NCI-H1694 (cell line): ENCODE measurements at regions not wholly inside any gene's neighbourhood (a gene's known extent, or its start where the extent isn't known, plus 50 kb on each side); places are given as distances from the start of the nearest gene placed in this dataset.

Experiments used
- DNase-seq: peaks from one replicate; lab custom pipeline; 2025; lab: John Stamatoyannopoulos, UW

- no peak for DNase-seq
Observed at GRCh38 chr1:216921866-216922265, 198.6 kb upstream of the ESRRG start.

- DNase-seq: no peak
Observed at GRCh38 chr1:216919060-216919970, 196.1 kb upstream of the ESRRG start.

- DNase-seq: no peak
Observed at GRCh38 chr1:216916890-216917438, 193.7 kb upstream of the ESRRG start.

DNA sequence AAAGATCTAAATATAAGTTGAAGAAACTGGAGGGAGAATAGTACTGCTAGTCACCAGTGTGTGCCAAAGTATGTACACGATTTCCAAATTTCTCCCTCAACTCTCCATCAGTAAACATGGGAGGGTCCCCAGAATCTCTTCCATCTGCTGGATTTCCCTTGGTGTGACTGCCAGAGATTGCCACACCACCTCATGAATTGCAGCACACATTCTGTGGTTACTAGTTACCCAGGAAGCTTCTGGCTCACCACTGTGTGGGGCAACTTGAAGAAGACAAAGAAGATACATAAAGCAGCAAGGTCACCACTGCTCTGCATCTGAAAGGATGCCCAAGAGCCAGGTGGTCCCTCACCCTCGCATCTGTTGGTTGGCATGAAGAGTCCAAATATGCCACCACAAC lies 191.7 kb upstream of the ESRRG start:
- no peak for DNase-seq

- DNase-seq: no peak
Observed at GRCh38 chr1:216913976-216914375, 190.7 kb upstream of the ESRRG start.

- DNase-seq: no peak
Observed at GRCh38 chr1:216910081-216910840, 187.0 kb upstream of the ESRRG start.

- no peak for DNase-seq
Observed at GRCh38 chr1:216908126-216908525, 184.9 kb upstream of the ESRRG start.

DNA sequence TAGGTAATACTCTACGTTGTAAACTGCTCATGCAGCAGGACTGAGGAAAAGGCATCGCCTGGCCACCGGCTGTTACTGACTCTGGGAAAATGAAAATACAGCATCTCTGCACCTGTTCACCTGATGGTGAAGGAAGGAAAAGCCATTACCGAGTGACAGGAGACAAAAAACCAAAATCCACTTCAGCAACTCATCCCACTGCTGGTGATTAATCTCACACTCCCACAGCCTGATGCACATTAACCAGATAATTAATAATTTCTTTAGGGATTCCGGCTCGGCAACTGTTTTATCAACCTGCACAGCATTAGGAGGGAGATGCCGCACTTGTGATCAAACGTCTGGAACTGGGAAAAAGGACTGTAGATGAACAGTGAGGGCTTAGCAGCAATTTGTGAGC lies 183.9 kb upstream of the ESRRG start:
- no peak for DNase-seq

GRCh38 chr1:216905781-216906180 lies 182.6 kb upstream of the ESRRG start:
- DNase-seq: no peak

- DNase-seq: no peak
Observed at GRCh38 chr1:216905137-216905536, 181.9 kb upstream of the ESRRG start.

DNA sequence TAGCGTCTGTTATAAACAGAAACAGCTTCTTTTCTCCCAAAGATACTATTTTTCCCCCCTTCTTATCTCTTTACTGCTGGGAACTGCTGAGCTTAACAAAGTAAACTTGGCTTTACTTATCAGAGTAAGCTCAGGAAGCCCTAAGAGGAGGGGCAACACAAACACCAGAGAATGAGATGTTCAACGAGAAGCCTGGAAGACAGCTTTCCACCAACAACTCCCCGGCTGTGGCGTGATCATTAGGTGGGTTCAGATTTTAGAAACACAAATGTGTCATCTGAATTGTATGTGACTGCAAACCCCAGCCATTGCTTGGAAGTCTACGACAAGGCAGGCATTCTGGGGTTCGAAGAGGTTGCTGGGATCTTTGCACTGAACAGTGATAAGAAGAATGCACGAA lies 181.2 kb upstream of the ESRRG start:
- DNase-seq: no peak

- DNase-seq: peak; percentile 56
Observed at GRCh38 chr1:216903382-216903740, 180.1 kb upstream of the ESRRG start.

GRCh38 chr1:216902669-216903381 lies 179.6 kb upstream of the ESRRG start:
- DNase-seq: peak; percentile 7

DNA sequence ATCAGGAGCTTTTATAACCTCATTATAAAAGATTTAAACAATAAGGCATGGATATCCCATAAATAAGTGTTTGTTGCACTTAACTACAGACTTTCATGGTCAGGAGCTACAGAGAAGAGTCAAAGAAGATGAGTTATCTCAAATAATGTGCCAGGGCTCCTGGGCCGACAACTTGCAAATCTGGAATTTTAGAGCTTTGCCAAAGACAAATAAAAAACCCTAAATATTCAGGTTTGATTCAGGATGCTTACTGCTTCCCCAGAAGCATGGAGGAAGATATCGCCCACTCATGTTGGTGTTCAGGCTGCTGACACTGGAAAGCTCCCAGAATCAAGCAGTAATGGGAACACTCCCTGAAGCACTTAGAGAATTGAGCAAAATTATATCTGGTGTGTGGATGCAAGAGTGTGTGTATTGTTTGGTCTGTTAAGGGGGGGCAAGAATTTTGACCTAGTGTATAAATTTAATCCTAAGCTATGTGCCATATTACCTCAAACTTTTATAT lies 176.9 kb upstream of the ESRRG start:
- DNase-seq: no peak

DNA sequence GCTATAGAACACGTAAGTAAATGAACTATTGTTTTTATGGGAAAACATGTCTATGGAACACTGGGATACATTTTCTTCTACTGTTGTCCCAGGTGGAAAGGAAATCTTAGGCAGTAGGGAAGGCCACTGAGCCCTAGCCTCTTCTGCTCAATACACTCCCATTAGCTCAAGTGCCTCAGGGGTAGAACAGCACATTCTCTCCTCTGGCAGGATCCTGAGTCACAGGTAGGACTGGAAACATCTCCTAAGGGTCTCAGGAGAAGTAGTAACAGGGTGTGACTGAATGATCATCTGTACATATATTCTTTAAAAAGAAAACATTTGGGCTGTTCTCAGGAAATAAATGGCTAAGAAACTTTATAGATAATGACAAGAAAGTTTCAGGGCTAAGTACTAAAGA lies 175.6 kb upstream of the ESRRG start:
- DNase-seq: no peak

DNA sequence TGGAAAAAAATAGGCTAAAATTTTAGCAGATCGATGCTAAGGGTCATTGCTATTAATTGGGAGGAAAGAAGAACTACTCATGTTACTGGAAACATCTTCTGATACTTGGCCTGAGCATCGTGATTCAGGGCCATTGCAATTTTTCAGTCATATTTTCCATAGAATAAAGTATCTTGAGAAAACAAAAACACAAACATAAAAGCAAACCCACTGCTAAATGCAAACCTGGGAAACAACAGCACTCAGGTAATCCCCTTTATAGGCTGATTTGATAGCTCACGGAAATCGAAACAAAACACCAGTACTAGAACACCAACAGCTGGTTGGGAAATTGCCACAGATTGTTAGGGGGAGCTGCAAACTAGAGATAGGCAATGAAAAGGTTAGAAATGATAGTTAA lies 172.9 kb upstream of the ESRRG start:
- no peak for DNase-seq

GRCh38 chr1:216894494-216894893 lies 171.3 kb upstream of the ESRRG start:
- no peak for DNase-seq

DNA sequence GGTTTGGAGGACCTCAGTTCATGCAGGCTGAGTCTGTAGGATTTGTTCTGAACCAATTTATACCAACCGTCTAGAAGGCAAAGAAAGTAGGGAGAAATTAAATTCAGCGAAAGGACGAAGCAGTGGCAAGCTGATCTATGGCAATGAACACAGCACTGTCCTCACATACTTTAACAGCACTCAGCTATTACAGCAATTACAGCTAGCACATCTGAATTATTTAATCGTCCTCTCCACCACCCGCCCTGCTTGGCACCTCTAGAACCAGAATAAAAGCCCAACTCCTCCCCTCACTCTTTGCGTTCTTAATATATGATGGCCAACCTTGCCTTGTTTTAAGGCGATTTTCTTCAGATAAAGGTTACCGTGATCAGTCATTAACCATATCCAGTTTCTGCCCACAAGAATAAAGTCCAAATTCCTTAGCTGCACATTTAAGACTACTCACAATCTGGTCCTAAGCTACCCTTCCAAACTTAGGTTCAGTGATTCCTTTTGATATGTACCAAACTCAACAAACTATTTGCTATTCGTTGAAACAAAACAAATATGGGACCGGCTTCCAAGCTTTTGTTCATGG lies 169.4 kb upstream of the ESRRG start:
- no peak for DNase-seq

GRCh38 chr1:216890871-216891270 lies 167.6 kb upstream of the ESRRG start:
- peak; percentile 5 for DNase-seq

DNA sequence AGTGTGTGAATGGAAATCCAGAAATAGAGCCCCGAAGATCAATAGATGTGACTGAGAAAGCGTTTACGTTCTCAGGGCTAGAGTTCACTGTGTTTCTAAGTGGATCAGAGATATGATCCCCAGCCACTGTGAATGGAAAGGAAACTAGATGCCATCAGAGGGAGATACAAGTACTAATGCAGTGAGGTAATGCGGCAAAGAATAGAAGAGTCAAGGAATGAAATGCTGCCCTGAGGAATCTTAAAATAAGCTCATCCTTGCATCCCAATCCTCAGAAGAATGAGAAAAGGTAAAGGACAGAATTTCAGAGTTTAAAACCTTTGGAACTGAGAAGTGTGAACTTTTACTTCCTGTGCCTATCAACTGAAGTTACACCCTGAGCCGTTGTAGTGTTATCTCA lies 165.5 kb upstream of the ESRRG start:
- DNase-seq: no peak

GRCh38 chr1:216887032-216887431 lies 163.8 kb upstream of the ESRRG start:
- DNase-seq: no peak
